Neural progenitor cell (in vitro differentiated cells): ENCODE measurements at regions not wholly inside any gene's neighbourhood (a gene's known extent, or its start where the extent isn't known, plus 50 kb on each side); places are given as distances from the start of the nearest gene placed in this dataset.

Experiments
- EZH2 ChIP-seq: fragments of 200-600 bp; sonication (generic); IDR thresholded peaks from 2 replicates; pipeline ENCODE4 v1.6.1; 2017; ENCODE audit warnings: antibody characterized with exemption, mild to moderate bottlenecking, moderate library complexity
- TF ChIP-seq, protein P1 (sequence below): fragments of 200-600 bp; sonication (generic); IDR thresholded peaks from 2 replicates; pipeline ENCODE4 v1.5.1; 2017; ENCODE audit warnings: antibody characterized with exemption, mild to moderate bottlenecking

DNA sequence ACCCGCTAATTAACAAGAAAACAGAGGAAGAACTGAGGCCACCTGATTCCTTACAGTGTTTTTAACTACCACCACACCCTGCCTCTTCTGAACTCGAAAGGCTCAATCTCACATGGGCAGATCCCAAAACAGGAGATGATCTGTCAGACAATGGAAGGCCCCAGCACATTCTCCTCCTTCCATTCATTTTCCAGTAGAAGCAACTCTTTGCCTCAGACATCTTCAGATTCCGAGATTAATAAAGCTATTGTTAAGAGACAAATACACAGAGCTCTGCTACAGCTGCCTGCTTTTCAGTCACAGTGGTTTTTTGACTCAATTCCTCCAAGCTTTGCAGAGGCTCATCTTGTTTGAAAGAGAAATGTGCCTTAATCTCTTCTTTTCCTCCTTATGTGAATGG lies 127.2 kb upstream of the ADAMTSL1 start:
- no peak for TF ChIP-seq EZH2
- TF ChIP-seq, protein P1, sequence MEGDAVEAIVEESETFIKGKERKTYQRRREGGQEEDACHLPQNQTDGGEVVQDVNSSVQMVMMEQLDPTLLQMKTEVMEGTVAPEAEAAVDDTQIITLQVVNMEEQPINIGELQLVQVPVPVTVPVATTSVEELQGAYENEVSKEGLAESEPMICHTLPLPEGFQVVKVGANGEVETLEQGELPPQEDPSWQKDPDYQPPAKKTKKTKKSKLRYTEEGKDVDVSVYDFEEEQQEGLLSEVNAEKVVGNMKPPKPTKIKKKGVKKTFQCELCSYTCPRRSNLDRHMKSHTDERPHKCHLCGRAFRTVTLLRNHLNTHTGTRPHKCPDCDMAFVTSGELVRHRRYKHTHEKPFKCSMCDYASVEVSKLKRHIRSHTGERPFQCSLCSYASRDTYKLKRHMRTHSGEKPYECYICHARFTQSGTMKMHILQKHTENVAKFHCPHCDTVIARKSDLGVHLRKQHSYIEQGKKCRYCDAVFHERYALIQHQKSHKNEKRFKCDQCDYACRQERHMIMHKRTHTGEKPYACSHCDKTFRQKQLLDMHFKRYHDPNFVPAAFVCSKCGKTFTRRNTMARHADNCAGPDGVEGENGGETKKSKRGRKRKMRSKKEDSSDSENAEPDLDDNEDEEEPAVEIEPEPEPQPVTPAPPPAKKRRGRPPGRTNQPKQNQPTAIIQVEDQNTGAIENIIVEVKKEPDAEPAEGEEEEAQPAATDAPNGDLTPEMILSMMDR = no peak
